OCI-LY7 (cell line): ENCODE measurements at regions not wholly inside any gene's neighbourhood (a gene's known extent, or its start where the extent isn't known, plus 50 kb on each side); places are given as distances from the start of the nearest gene placed in this dataset. TPM values are rescaled to one million over a fixed set of nuclear protein-coding genes. Genes with fewer than 3 reads are reported as not detected.

Experiments used
- BruUV-seq: library from RNA; stranded (reverse); fragments of 400-500 nt; replicated peaks from 2 replicates; lab custom pipeline; 2021; lab: Mats Ljungman, UMichigan
- CTCF ChIA-PET: fragments of 300-600 bp; sonication (Branson Sonifier 250); formaldehyde crosslinking; loops from one replicate; lab custom pipeline; 2022; ENCODE audit warnings: antibody characterized with exemption; ENCODE audit not compliant: unreplicated experiment; lab: Charles Lee
- POLR2A ChIA-PET: fragments of 300-600 bp; sonication (Branson Sonifier 250); formaldehyde crosslinking; loops from one replicate; lab custom pipeline; 2022; ENCODE audit warnings: antibody characterized with exemption; lab: Charles Lee
- DNase-seq: peaks from one replicate; pipeline ENCODE4 v3.0.0-alpha.2; 2015; ENCODE audit warnings: low spot score
- H2AFZ ChIP-seq: fragments of 200-600 bp; sonication (generic), shearing (Covaris generic); 2 replicates; pipeline ENCODE4 v1.6.1; 2014; ENCODE audit warnings: mild to moderate bottlenecking, antibody characterized with exemption, low read length, moderate library complexity
- H3K27ac ChIP-seq: fragments of 200-600 bp; sonication (generic); 2 replicates; pipeline ENCODE4 v1.5.1; 2014; ENCODE audit warnings: mixed run types, low read depth, mild to moderate bottlenecking, moderate library complexity, low read length, inconsistent platforms; ENCODE audit not compliant: poor library complexity, severe bottlenecking
- H3K36me3 ChIP-seq: fragments of 200-600 bp; sonication (generic); 2 replicates; pipeline ENCODE4 v1.6.1; 2014; ENCODE audit warnings: mild to moderate bottlenecking, antibody characterized with exemption, low read length, moderate library complexity, mixed read lengths; ENCODE audit not compliant: insufficient read depth
- H3K4me1 ChIP-seq: fragments of 200-600 bp; sonication (generic); 2 replicates; pipeline ENCODE4 v1.5.1; 2014; ENCODE audit warnings: mild to moderate bottlenecking, low read length; ENCODE audit not compliant: insufficient read depth, poor library complexity, severe bottlenecking
- H3K4me2 ChIP-seq: fragments of 200-600 bp; sonication (generic); 2 replicates; pipeline ENCODE4 v1.6.1; 2014; ENCODE audit warnings: mild to moderate bottlenecking, low read length
- H3K4me3 ChIP-seq: fragments of 200-600 bp; sonication (generic); 2 replicates; pipeline ENCODE4 v1.5.1; 2014; ENCODE audit warnings: mild to moderate bottlenecking, low read depth, low read length; ENCODE audit not compliant: poor library complexity, severe bottlenecking
- H3K79me2 ChIP-seq: fragments of 200-600 bp; sonication (generic); 2 replicates; pipeline ENCODE4 v1.6.1; 2016; ENCODE audit warnings: low read depth, mild to moderate bottlenecking, low read length, moderate library complexity, mixed read lengths; ENCODE audit not compliant: insufficient read depth
- H3K9me2 ChIP-seq: fragments of 200-600 bp; sonication (generic); 2 replicates; pipeline ENCODE4 v1.6.1; 2016; ENCODE audit warnings: mild to moderate bottlenecking, low read length, mixed read lengths; ENCODE audit not compliant: insufficient read depth
- H3K9me3 ChIP-seq: fragments of 200-600 bp; sonication (generic); 2 replicates; pipeline ENCODE4 v1.6.1; 2014; ENCODE audit warnings: mild to moderate bottlenecking, mixed run types, low read length, mixed read lengths
- H4K20me1 ChIP-seq: fragments of 200-600 bp; sonication (generic); 2 replicates; pipeline ENCODE4 v1.6.1; 2014; ENCODE audit warnings: mild to moderate bottlenecking, antibody characterized with exemption, low read length, moderate library complexity, mixed read lengths; ENCODE audit not compliant: insufficient read depth
- CTCF ChIP-seq: fragments of 200-600 bp; sonication (generic); conservative IDR thresholded peaks from 2 replicates; pipeline ENCODE4 v1.5.1; 2014; ENCODE audit warnings: mild to moderate bottlenecking, antibody characterized with exemption, low read length, moderate library complexity, mixed read lengths
- EZH2phosphoT487 ChIP-seq: fragments of 200-600 bp; sonication (generic); IDR thresholded peaks from 2 replicates; pipeline ENCODE4 v1.6.1; 2018; ENCODE audit warnings: low read depth, borderline replicate concordance, mild to moderate bottlenecking, mixed run types, antibody characterized with exemption, low read length, moderate library complexity, mixed read lengths
- intact Hi-C: fragments of 100-400 bp; cut with micrococcal nuclease; formaldehyde crosslinking; loops from one replicate; pipeline ENCODE4 v1.10.0; 2022; ENCODE audit not compliant: unreplicated experiment
- small RNA-seq: library from RNA; depleted of rRNA; stranded (forward); fragments of <200 nt; gene quantifications from one replicate; pipeline ENCODE3, GENCODE V24; 2014

- no peak for TF ChIP-seq CTCF
- TF ChIP-seq EZH2phosphoT487: no peak
- ChIA-PET POLR2A (no interaction called here), CTCF (no interaction called here)
- BruUV-seq: no TSS peak
- Histone ChIP-seq H3K9me2 (no peaks in the 10 kb centered on the region), H3K27ac (no peak overlapping the region), H3K4me3 (no peak overlapping the region), H4K20me1 (no peaks in the 10 kb centered on the region), H3K4me2 (no peak overlapping the region), H3K9me3 (no peaks in the 10 kb centered on the region), H3K4me1 (no peaks in the 10 kb centered on the region), H3K36me3 (no peaks in the 10 kb centered on the region), H3K79me2 (no peaks in the 10 kb centered on the region), H2AFZ (no peak overlapping the region)
- intact Hi-C loops: no loop called here
- no peak for DNase-seq
Measured at GRCh38 chr2:75765798-75766197, 55.1 kb upstream of the GCFC2 start.

- Histone ChIP-seq H3K79me2 (no peaks in the 10 kb centered on the region), H3K9me3 (no peaks in the 10 kb centered on the region), H3K4me3 (no peak overlapping the region), H2AFZ (no peak overlapping the region), H3K27ac (no peak overlapping the region), H3K9me2 (no peaks in the 10 kb centered on the region), H4K20me1 (no peaks in the 10 kb centered on the region), H3K36me3 (no peaks in the 10 kb centered on the region), H3K4me1 (no peaks in the 10 kb centered on the region), H3K4me2 (no peak overlapping the region)
- POLR2A ChIA-PET: no interaction called here
- intact Hi-C loops: no loop called here
- BruUV-seq: no TSS peak
- DNase-seq: no peak
- CTCF ChIA-PET: no interaction called here
- no peak for TF ChIP-seq CTCF
- no peak for TF ChIP-seq EZH2phosphoT487
Measured at GRCh38 chr2:75764611-75765010, 53.9 kb upstream of the GCFC2 start.

Small RNAs in the stretch of these regions (small RNA-seq; reads per million reads assigned to genes)
- not detected for gene RN7SKP164
